Heart left ventricle (tissue), 13 donors: ENCODE measurements at regions not wholly inside any gene's neighbourhood (a gene's known extent, or its start where the extent isn't known, plus 50 kb on each side); places are given as distances from the start of the nearest gene placed in this dataset.

Source experiments
- CTCF ChIP-seq, 12 donors: fragments of 200-600 bp; sonication (generic) in 4 of 12; IDR thresholded peaks; one replicate each; pipeline versions ENCODE4 v1.5.0 to v1.8.0; 2018 to 2022; ENCODE audit warnings: antibody characterized with exemption in 12 of 12, mild to moderate bottlenecking in 5 of 12
- POLR2A ChIP-seq, 2 donors: fragments of 450-650 bp; IDR thresholded peaks; one replicate each; pipeline ENCODE4 v1.6.1; 2017; ENCODE audit warnings: antibody characterized with exemption in 2 of 2, mild to moderate bottlenecking in 2 of 2, moderate library complexity in 2 of 2
- donor health status: ischemic (EF 13 %, LVEDD 7.1; RV severe dilation, severe dysfunction).
- donor health status: DM: no; HTN: yes; CAD: no.
- donor health status: DM: no; HTN: no; CAD: no.
- donor health status: ischemic (EF 25% LVEDD 6.9; RV normal size, moderate dysfunction).
- donor health status: ischemic (EF 25% LVEDD 5.7; RV mildly dilated, moderate dysfunction).
- donor health status: ischemic (EF 35%, LVEDD 5.7; RV mildly dilated, moderate dysfunction).
- donor health status: nonischemic (EF 11% LVEDD 7.7; RV severe dilation, severe dysfunction).
- donor health status: DM: yes; HTN: yes; CAD: no.
- donor health status: PGD.
- donor health status: ischemic (EF 29% LVEDD 5.4; RV normal size, mild dysfunction).
- donor health status: nonischemic (EF 23%, LVEDD 6.1; RV moderate dilation, normal function).

GRCh38 chr10:71007516-71007915, 119.2 kb upstream of the PCBD1 start:
- TF ChIP-seq CTCF (IDR thresholded peaks at IDR 0.05) (no peak), POLR2A (IDR thresholded peaks at IDR 0.05) (no peak)
